Right cardiac atrium (tissue), 5 donors: ENCODE measurements at regions not wholly inside any gene's neighbourhood (a gene's known extent, or its start where the extent isn't known, plus 50 kb on each side); places are given as distances from the start of the nearest gene placed in this dataset.

Experiments used
- ATAC-seq, 2 donors: fragments of 200-7000 bp; cut with Tn5 transposase; one replicate each; pipeline versions ENCODE4 v1.8.0 to v1.9.1; 2020; ENCODE audit warnings: moderate library complexity in 2 of 2, mild to moderate bottlenecking in 1 of 2
- DNase-seq, 3 donors: peaks; one replicate each; pipeline ENCODE4 v3.0.0-alpha.2; 2020
- H3K27ac ChIP-seq: one replicate; pipeline ENCODE4 v1.5.1; 2013; ENCODE audit warnings: mild to moderate bottlenecking, low read length, control low read depth, moderate library complexity
- H3K27me3 ChIP-seq: one replicate; pipeline ENCODE4 v1.6.1; 2013; ENCODE audit not compliant: control insufficient read depth, insufficient read depth
- H3K4me1 ChIP-seq: one replicate; pipeline ENCODE4 v1.6.1; 2013; ENCODE audit warnings: low read length; ENCODE audit not compliant: control insufficient read depth, insufficient read depth
- H3K4me3 ChIP-seq: one replicate; pipeline ENCODE4 v1.5.1; 2013; ENCODE audit warnings: low read length, control low read depth
- H3K9me3 ChIP-seq: one replicate; pipeline ENCODE4 v1.6.1; 2013; ENCODE audit warnings: low read length; ENCODE audit not compliant: control insufficient read depth
- WGBS: extraction: QIAGEN DNeasy Blood & Tissue Kit; methylation state at CpG from one replicate; pipeline ENCODE4 v1.1.7; 2013; 5-methylcytosine and 5-hydroxymethylcytosine counted together
- intact Hi-C, 4 donors: fragments of 100-400 bp; cut with DNase I; formaldehyde crosslinking; loops; one replicate each; pipeline versions ENCODE4 v1.11.0 to v1.14.0; 2022 to 2023
- donor health status: healthy with polysubstance abuse.
- donor health status: DM: no; HTN: yes; CAD: no.
- donor health status: DM: no; HTN: no; CAD: no.
- donor health status: DM: no; HTN: yes; CAD: no; lungs with severe emphysema.
- donor health status: DM: yes; HTN: yes; CAD: no.

GRCh38 chr14:46279327-46279726, 372.3 kb downstream of the RPL10L start:
- Histone ChIP-seq H3K27me3 (no peaks in the 10 kb centered on the region), H3K9me3 (no peaks in the 10 kb centered on the region), H3K27ac (no peak overlapping the region), H3K4me1 (no peaks in the 10 kb centered on the region), H3K4me3 (no peak overlapping the region)
- DNase-seq, result no peak
- 50% methylated on average over 6 of the region's 6 CpGs for WGBS
- no peak for ATAC-seq
- intact Hi-C loops, result no loop called here

DNA sequence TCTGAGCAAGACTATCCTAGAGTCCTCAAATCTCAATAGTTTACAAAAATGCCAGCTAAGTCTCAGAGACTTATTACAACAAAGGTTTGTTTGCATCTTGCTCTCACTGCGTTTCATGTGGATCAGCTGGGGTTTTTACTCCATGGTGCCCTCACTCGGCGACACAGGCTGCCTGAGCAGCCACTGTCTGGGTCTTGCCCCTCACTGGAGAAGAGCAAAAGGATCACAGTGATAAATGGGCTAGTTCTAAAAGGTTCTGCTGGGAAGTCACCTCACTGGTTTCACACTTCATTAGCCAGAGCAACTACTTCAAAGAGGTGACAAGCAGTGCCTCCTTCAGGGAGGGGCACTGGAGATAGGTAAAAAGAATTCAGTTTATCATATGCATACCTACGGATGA, 392.0 kb downstream of the RPL10L start:
- H3K4me3 ChIP-seq, result no peak overlapping the region
- DNase-seq (no peak), ATAC-seq (no peak)
- no peaks in the 10 kb centered on the region for H3K9me3 ChIP-seq
- no peaks in the 10 kb centered on the region for H3K4me1 ChIP-seq
- 58% methylated on average over 4 of the region's 4 CpGs for whole genome bisulfite sequencing
- intact Hi-C loops, result loop anchor here in 1 of 4 donors (10.0 kb wide), 1 partner anchor 575 kb away; no protein-coding TSS in a partner anchor
- H3K27me3 ChIP-seq, result no peaks in the 10 kb centered on the region
- no peak overlapping the region for H3K27ac ChIP-seq

GRCh38 chr14:46256381-46256780, 395.2 kb downstream of the RPL10L start:
- no peak overlapping the region for H3K4me3 ChIP-seq
- no peaks in the 10 kb centered on the region for H3K27me3 ChIP-seq
- H3K9me3 ChIP-seq, result no peaks in the 10 kb centered on the region
- ATAC-seq (no peak), DNase-seq (no peak)
- WGBS, result 66% methylated on average over 3 of the region's 3 CpGs
- intact Hi-C loops, result loop anchor here in 1 of 4 donors (10.0 kb wide), 1 partner anchor 572 kb away; no protein-coding TSS in a partner anchor
- H3K27ac ChIP-seq, result no peak overlapping the region
- no peaks in the 10 kb centered on the region for H3K4me1 ChIP-seq

- DNase-seq, result no peak
- intact Hi-C loops, result loop anchor here in 1 of 4 donors (10.0 kb wide), 1 partner anchor 565 kb away; no protein-coding TSS in a partner anchor
Measured at GRCh38 chr14:46250113-46250703, 401.4 kb downstream of the RPL10L start.

GRCh38 chr14:46248001-46248630, 403.5 kb downstream of the RPL10L start:
- Histone ChIP-seq H3K9me3 (no peaks in the 10 kb centered on the region), H3K27ac (no peak overlapping the region), H3K4me3 (no peak overlapping the region), H3K27me3 (no peaks in the 10 kb centered on the region), H3K4me1 (no peaks in the 10 kb centered on the region)
- 20% methylated on average over 1 of the region's 1 CpG for WGBS
- intact Hi-C loops, result no loop called here
- no peak for DNase-seq
- no peak for ATAC-seq

More at GRCh38 chr14:46250113-46250703, 401.4 kb downstream of the RPL10L start:
- ATAC-seq, result no peak
- no peak overlapping the region for H3K27ac ChIP-seq
- no peak overlapping the region for H3K4me3 ChIP-seq
- H3K27me3 ChIP-seq, result no peaks in the 10 kb centered on the region
- no peaks in the 10 kb centered on the region for H3K9me3 ChIP-seq
- H3K4me1 ChIP-seq, result no peaks in the 10 kb centered on the region

DNA sequence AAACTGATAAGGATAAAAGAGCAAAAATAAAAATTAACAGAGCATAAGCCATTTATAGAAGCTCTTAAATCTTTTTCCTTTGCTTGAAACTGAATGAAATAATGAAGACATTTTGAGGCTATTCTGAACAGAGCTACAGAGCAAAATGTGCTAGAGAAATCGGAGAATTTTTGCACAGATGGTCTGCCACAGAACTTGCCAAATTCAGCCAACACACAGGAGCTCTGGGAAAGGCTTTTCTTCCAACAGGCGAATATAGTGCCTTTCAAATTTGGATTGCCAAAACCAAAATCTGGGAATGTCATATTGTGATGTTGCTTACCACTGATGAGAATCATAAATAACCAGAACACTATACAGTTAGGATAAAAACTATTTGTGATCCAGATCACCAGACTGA, 406.3 kb downstream of the RPL10L start:
- H3K4me3 ChIP-seq, result no peak overlapping the region
- 79% methylated on average over 2 of the region's 2 CpGs for WGBS
- no peak overlapping the region for H3K27ac ChIP-seq
- H3K27me3 ChIP-seq, result no peaks in the 10 kb centered on the region
- no peaks in the 10 kb centered on the region for H3K9me3 ChIP-seq
- H3K4me1 ChIP-seq, result no peaks in the 10 kb centered on the region
- DNase-seq (no peak), ATAC-seq (no peak)
- intact Hi-C loops, result no loop called here

DNA sequence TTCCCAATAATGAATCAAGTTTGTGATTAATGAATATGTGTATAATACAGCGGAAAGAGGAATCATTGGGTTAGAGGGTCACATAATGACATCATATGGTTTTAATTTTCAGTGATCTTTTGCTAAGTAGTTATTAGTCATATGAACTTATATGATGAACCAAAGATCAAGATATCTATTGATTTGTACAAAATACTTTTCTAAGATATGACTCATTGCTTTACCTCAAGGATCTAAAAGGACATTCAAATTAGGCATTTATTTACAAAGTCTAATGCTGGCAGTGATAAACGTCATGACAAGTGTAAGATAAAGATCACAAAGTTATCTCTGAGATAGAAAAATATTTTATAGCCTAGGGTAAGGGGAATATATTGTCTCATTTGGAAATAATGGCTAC, 417.8 kb downstream of the RPL10L start:
- WGBS, result 59% methylated on average over 2 of the region's 2 CpGs
- intact Hi-C loops, result no loop called here
- ATAC-seq, result no peak
- DNase-seq, result no peak
- Histone ChIP-seq H3K9me3 (no peaks in the 10 kb centered on the region), H3K27me3 (no peaks in the 10 kb centered on the region), H3K27ac (no peak overlapping the region), H3K4me1 (no peaks in the 10 kb centered on the region), H3K4me3 (no peak overlapping the region)

- 96% methylated on average over 2 of the region's 2 CpGs for WGBS
- no peaks in the 10 kb centered on the region for H3K4me1 ChIP-seq
- no peak overlapping the region for H3K4me3 ChIP-seq
- no peaks in the 10 kb centered on the region for H3K9me3 ChIP-seq
- H3K27me3 ChIP-seq, result no peaks in the 10 kb centered on the region
- H3K27ac ChIP-seq, result no peak overlapping the region
- ATAC-seq (no peak), DNase-seq (no peak)
- intact Hi-C loops, result no loop called here
Measured at GRCh38 chr14:46230540-46230939, 421.0 kb downstream of the RPL10L start.

- no peak for DNase-seq
Measured at GRCh38 chr14:46215801-46216200, 435.8 kb downstream of the RPL10L start.

GRCh38 chr14:46198676-46199075, 452.9 kb downstream of the RPL10L start:
- Histone ChIP-seq H3K4me1 (no peaks in the 10 kb centered on the region), H3K4me3 (no peak overlapping the region), H3K27me3 (no peaks in the 10 kb centered on the region), H3K9me3 (no peaks in the 10 kb centered on the region), H3K27ac (no peak overlapping the region)
- WGBS, result 65% methylated on average over 2 of the region's 2 CpGs
- intact Hi-C loops, result no loop called here
- DNase-seq (no peak), ATAC-seq (no peak)

More at GRCh38 chr14:46215801-46216200, 435.8 kb downstream of the RPL10L start:
- intact Hi-C loops, result no loop called here
- Histone ChIP-seq H3K4me1 (no peaks in the 10 kb centered on the region), H3K4me3 (no peak overlapping the region), H3K27me3 (no peaks in the 10 kb centered on the region), H3K9me3 (no peaks in the 10 kb centered on the region), H3K27ac (no peak overlapping the region)
- no peak for ATAC-seq
- WGBS, result 90% methylated on average over 1 of the region's 1 CpG

DNA sequence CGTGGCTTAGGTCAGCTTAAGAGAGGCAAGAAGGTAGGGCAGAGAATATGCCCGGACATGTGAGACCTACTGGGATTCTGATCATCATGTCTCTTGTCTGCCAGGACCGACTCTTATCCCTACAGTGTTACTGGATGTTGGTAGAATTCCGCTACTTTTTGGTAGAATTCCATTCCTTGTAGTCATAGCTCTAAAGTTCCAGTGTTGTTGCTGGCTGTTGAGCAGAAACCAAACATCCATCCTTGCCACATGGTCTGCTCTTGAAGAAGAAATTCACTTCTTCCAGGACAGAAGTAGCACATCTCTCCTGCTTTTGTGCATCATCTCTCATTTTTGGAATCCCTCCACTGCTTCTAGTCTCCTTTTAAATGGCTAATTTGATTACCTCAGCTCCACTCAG, 453.7 kb downstream of the RPL10L start:
- DNase-seq (no peak), ATAC-seq (no peak)
- H3K4me1 ChIP-seq, result no peaks in the 10 kb centered on the region
- H3K4me3 ChIP-seq, result no peak overlapping the region
- no peaks in the 10 kb centered on the region for H3K27me3 ChIP-seq
- no peak overlapping the region for H3K27ac ChIP-seq
- WGBS, result 85% methylated on average over 4 of the region's 4 CpGs
- H3K9me3 ChIP-seq, result no peaks in the 10 kb centered on the region
- intact Hi-C loops, result no loop called here
